Activated CD8-positive, alpha-beta T cell treated with anti-CD3 and anti-CD28 coated beads for 36 hours (primary cell): ENCODE measurements at regions not wholly inside any gene's neighbourhood (a gene's known extent, or its start where the extent isn't known, plus 50 kb on each side); places are given as distances from the start of the nearest gene placed in this dataset.

Experiments
- ATAC-seq: fragments of 200-7000 bp; cut with Tn5 transposase; one replicate; pipeline ENCODE4 v1.10.0; 2021; ENCODE audit warnings: mild to moderate bottlenecking, moderate library complexity
- CTCF ChIA-PET: fragments of 350-600 bp; sonication (Branson Sonifier 250); formaldehyde crosslinking; loops from one replicate; lab custom pipeline; 2021; ENCODE audit warnings: antibody characterized with exemption; lab: Charles Lee
- POLR2A ChIA-PET: fragments of 350-600 bp; sonication (Branson Sonifier 250); formaldehyde crosslinking; loops from one replicate; lab custom pipeline; 2021; ENCODE audit warnings: antibody characterized with exemption; lab: Charles Lee
- DNase-seq: peaks from one replicate; pipeline ENCODE4 v3.0.0-alpha.2; 2020
- H3K27ac Mint-ChIP-seq: one replicate; pipeline ENCODE4 v1.8.0; 2021; ENCODE audit warnings: mild to moderate bottlenecking, mixed read lengths
- H3K27me3 Mint-ChIP-seq: one replicate; pipeline ENCODE4 v1.8.0; 2021; ENCODE audit warnings: mixed read lengths
- H3K36me3 Mint-ChIP-seq: one replicate; pipeline ENCODE4 v1.8.0; 2021; ENCODE audit warnings: low read depth, mixed read lengths
- H3K4me1 Mint-ChIP-seq: one replicate; pipeline ENCODE4 v1.8.0; 2021; ENCODE audit warnings: low read depth, mixed read lengths
- H3K4me3 Mint-ChIP-seq: one replicate; pipeline ENCODE4 v1.8.0; 2021; ENCODE audit warnings: mild to moderate bottlenecking, moderate library complexity, mixed read lengths
- H3K9me3 Mint-ChIP-seq: one replicate; pipeline ENCODE4 v1.8.0; 2021; ENCODE audit warnings: mixed read lengths
- intact Hi-C: fragments of 100-400 bp; cut with micrococcal nuclease; formaldehyde crosslinking; loops from one replicate; pipeline ENCODE4 v1.10.0; 2022
- TF ChIP-seq, protein P1 (sequence below): fragments of 200-600 bp; IDR thresholded peaks from one replicate; pipeline ENCODE4 v1.8.0; 2022; ENCODE audit warnings: antibody characterized with exemption, mild to moderate bottlenecking

DNA sequence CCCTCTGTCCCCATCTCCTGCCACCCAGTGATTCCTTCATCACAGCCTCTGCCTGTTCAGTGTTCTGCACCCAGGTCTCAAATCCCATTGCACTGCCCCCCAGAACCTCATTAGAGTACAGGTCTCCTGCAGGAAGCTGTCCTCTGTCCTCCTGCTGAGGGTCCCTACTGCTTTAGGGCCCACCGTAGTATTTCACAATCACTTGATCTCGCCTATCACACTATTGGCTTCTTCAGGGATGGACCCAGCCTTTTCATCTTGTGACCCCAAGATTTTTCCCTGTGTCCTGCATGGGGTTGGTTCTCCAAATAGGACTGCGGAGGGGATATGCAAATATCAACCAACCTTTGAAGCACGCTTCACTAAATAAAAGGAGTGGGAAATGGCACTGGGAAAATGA is 331.1 kb upstream of the AJAP1 start:
- Mint-ChIP-seq H3K27me3 (peaks cover 1% of the 10 kb centered on the region), H3K4me3 (no peak overlapping the region), H3K36me3 (no peaks in the 10 kb centered on the region), H3K9me3 (peaks cover 4% of the 10 kb centered on the region), H3K27ac (no peak overlapping the region), H3K4me1 (no peaks in the 10 kb centered on the region)
- intact Hi-C loops = no loop called here
- ATAC-seq (no peak), DNase-seq (no peak)
- ChIA-PET CTCF (no interaction called here), POLR2A (no interaction called here)
- TF ChIP-seq, protein P1, sequence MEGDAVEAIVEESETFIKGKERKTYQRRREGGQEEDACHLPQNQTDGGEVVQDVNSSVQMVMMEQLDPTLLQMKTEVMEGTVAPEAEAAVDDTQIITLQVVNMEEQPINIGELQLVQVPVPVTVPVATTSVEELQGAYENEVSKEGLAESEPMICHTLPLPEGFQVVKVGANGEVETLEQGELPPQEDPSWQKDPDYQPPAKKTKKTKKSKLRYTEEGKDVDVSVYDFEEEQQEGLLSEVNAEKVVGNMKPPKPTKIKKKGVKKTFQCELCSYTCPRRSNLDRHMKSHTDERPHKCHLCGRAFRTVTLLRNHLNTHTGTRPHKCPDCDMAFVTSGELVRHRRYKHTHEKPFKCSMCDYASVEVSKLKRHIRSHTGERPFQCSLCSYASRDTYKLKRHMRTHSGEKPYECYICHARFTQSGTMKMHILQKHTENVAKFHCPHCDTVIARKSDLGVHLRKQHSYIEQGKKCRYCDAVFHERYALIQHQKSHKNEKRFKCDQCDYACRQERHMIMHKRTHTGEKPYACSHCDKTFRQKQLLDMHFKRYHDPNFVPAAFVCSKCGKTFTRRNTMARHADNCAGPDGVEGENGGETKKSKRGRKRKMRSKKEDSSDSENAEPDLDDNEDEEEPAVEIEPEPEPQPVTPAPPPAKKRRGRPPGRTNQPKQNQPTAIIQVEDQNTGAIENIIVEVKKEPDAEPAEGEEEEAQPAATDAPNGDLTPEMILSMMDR = no peak

DNA sequence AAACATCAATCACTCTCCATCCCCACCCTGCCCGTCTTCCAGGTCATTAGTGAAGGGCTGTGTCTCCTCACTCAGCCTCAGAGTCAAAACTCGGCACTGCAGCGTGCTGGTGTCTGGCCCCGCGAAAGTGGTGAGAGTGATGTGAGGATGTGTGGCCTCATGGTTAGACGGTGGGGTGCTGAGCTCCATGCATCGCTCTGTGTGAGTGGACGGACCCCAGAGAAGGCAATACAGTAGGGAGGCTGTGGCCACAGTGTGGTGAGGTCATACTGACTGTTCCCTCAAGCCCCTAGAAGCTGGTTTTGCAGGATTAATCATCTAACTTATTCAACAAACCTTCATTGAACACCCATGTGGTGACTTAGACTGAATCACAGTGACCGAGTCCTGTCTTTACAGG is 329.9 kb upstream of the AJAP1 start:
- no peak overlapping the region for H3K4me3 Mint-ChIP-seq
- H3K27ac Mint-ChIP-seq = no peak overlapping the region
- POLR2A ChIA-PET = no interaction called here
- H3K27me3 Mint-ChIP-seq = peaks cover 3% of the 10 kb centered on the region
- intact Hi-C loops = no loop called here
- DNase-seq = no peak
- no peaks in the 10 kb centered on the region for H3K4me1 Mint-ChIP-seq
- no peak for ATAC-seq
- CTCF ChIA-PET = no interaction called here
- TF ChIP-seq, protein P1 = no peak
- H3K9me3 Mint-ChIP-seq = peaks cover 4% of the 10 kb centered on the region
- no peaks in the 10 kb centered on the region for H3K36me3 Mint-ChIP-seq

DNA sequence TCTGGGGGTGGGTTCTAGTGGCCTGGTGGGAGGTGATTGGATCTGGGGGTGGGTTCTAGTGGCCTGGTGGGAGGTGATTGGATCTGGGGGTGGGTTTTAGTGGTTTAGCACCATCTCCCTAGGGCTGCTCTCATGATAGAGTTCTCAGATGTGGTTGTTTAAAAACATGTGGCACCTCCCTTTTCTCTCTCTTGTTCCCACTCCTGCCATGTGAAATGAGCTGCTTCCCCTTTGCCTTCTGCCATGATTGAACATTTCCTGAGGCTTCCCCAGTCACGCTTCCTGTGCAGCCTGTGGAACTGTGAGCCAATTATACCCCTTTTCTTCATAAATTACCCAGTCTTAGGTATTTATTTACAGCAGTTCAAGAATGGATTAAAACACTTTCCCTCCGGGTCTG is 327.3 kb upstream of the AJAP1 start:
- no peak overlapping the region for H3K4me3 Mint-ChIP-seq
- POLR2A ChIA-PET = no interaction called here
- no peak for ATAC-seq
- intact Hi-C loops = no loop called here
- H3K4me1 Mint-ChIP-seq = no peaks in the 10 kb centered on the region
- no peaks in the 10 kb centered on the region for H3K36me3 Mint-ChIP-seq
- CTCF ChIA-PET = no interaction called here
- no peak overlapping the region for H3K27ac Mint-ChIP-seq
- H3K9me3 Mint-ChIP-seq = no peaks in the 10 kb centered on the region
- H3K27me3 Mint-ChIP-seq = peaks cover 4% of the 10 kb centered on the region
- DNase-seq = no peak
- TF ChIP-seq, protein P1 = no peak

DNA sequence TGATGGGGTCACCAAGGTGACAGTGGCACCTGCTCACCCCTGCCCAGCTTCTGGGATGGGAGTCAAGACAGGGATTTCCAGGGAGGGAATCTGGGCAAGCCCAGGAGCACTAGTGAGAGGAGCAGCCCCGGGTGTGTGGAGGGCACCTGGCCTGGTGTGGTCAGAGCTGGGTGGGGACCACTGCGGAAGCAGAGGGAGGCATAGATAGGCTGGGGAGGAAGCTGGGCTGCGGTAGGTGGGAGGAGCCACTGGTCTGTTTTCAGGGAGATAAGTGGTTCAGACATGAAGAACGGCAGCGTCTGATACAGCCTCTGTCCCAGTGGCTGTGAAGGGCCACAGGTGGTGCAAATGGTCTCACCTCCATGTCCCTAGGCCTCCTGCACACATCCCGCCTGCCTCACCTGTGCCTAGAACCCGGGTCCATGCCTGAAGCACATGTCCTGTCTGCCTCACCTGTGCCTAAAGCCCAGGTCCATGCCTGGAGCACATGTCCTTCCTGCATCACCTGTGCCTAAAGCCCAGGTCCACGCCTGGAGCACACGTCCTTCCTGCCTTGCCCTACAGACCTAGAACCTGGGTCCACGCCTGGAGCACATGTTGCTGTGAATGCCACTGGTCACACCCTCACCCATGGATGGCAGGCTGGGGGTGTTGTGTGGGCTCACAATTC is 325.9 kb upstream of the AJAP1 start:
- no peak for DNase-seq
- CTCF ChIA-PET = no interaction called here
- H3K27me3 Mint-ChIP-seq = peaks cover 4% of the 10 kb centered on the region
- H3K4me1 Mint-ChIP-seq = no peaks in the 10 kb centered on the region
- H3K4me3 Mint-ChIP-seq = no peak overlapping the region
- POLR2A ChIA-PET = no interaction called here
- ATAC-seq = no peak
- no peak overlapping the region for H3K27ac Mint-ChIP-seq
- TF ChIP-seq, protein P1 = no peak
- intact Hi-C loops = no loop called here
- H3K9me3 Mint-ChIP-seq = no peaks in the 10 kb centered on the region
- H3K36me3 Mint-ChIP-seq = no peaks in the 10 kb centered on the region

DNA sequence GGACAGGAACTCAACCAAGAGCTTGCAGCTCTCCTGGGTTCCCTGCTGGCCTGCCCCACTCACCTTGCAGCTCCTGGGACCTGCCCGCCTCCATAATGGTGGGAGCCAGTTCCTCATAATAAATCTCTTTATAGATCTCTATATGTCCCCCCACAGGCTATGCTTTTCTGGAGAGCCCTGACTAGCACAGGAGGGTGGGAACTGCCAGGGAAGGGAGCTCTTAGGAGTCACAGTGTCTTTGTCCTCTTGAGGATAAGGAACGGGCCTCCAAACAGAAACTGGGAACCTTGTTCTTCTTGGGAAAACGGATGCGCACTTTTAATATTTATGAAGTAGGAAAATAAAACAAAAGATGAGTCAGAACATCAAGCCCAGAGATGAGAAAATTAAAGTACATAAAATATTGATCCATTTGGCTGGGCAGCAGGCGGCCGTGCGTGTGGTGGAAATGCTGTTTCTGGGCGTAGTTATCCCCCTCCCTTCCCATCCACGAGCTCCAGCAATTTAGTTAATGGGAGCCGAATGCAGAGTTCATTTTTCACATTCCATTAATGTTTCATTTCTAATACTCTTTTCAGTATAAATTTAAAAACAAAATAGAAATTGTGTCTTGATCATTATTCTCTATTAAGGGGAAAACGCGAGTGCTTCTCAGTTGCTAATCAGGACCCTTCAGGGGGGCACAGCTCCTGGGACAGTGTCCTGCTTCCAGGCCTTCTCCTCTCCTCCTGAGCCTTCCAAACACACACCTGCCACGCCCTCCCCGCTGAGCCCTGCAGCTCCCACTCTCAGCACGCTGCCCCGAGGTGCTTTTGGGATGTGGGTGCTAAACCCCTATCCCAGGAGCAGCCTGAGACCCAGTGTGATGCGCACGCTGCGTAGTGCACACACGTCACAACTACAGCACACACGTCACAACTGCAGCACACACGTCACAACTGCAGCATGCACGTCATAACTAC is 323.3 kb upstream of the AJAP1 start:
- no peaks in the 10 kb centered on the region for H3K4me1 Mint-ChIP-seq
- no peak for DNase-seq
- peaks cover 4% of the 10 kb centered on the region for H3K27me3 Mint-ChIP-seq
- no peak overlapping the region for H3K27ac Mint-ChIP-seq
- no peaks in the 10 kb centered on the region for H3K9me3 Mint-ChIP-seq
- POLR2A ChIA-PET = no interaction called here
- no peak overlapping the region for H3K4me3 Mint-ChIP-seq
- H3K36me3 Mint-ChIP-seq = no peaks in the 10 kb centered on the region
- intact Hi-C loops = no loop called here
- ATAC-seq = no peak
- TF ChIP-seq, protein P1 = no peak
- CTCF ChIA-PET = no interaction called here
